Heart left ventricle (tissue), 13 donors: ENCODE measurements at regions not wholly inside any gene's neighbourhood (a gene's known extent, or its start where the extent isn't known, plus 50 kb on each side); places are given as distances from the start of the nearest gene placed in this dataset.

Experiments used
- CTCF ChIP-seq, 12 donors: fragments of 200-600 bp; sonication (generic) in 4 of 12; IDR thresholded peaks; one replicate each; pipeline versions ENCODE4 v1.5.0 to v1.8.0; 2018 to 2022; ENCODE audit warnings: antibody characterized with exemption in 12 of 12, mild to moderate bottlenecking in 5 of 12
- POLR2A ChIP-seq, 2 donors: fragments of 450-650 bp; IDR thresholded peaks; one replicate each; pipeline ENCODE4 v1.6.1; 2017; ENCODE audit warnings: antibody characterized with exemption in 2 of 2, mild to moderate bottlenecking in 2 of 2, moderate library complexity in 2 of 2
- donor health status: ischemic (EF 13 %, LVEDD 7.1; RV severe dilation, severe dysfunction).
- donor health status: DM: no; HTN: yes; CAD: no.
- donor health status: DM: no; HTN: no; CAD: no.
- donor health status: ischemic (EF 25% LVEDD 6.9; RV normal size, moderate dysfunction).
- donor health status: ischemic (EF 25% LVEDD 5.7; RV mildly dilated, moderate dysfunction).
- donor health status: ischemic (EF 35%, LVEDD 5.7; RV mildly dilated, moderate dysfunction).
- donor health status: nonischemic (EF 11% LVEDD 7.7; RV severe dilation, severe dysfunction).
- donor health status: DM: yes; HTN: yes; CAD: no.
- donor health status: PGD.
- donor health status: ischemic (EF 29% LVEDD 5.4; RV normal size, mild dysfunction).
- donor health status: nonischemic (EF 23%, LVEDD 6.1; RV moderate dilation, normal function).

GRCh38 chr5:120159155-120159554 lies 304.9 kb upstream of the PRR16 start:
- TF ChIP-seq CTCF (IDR thresholded peaks at IDR 0.05) (no peak), POLR2A (IDR thresholded peaks at IDR 0.05) (no peak)
